Activated CD8-positive, alpha-beta T cell treated with anti-CD3 and anti-CD28 coated beads for 36 hours (primary cell): ENCODE measurements at regions not wholly inside any gene's neighbourhood (a gene's known extent, or its start where the extent isn't known, plus 50 kb on each side); places are given as distances from the start of the nearest gene placed in this dataset.

Experiments
- ATAC-seq: fragments of 200-7000 bp; cut with Tn5 transposase; one replicate; pipeline ENCODE4 v1.10.0; 2021; ENCODE audit warnings: mild to moderate bottlenecking, moderate library complexity
- CTCF ChIA-PET: fragments of 350-600 bp; sonication (Branson Sonifier 250); formaldehyde crosslinking; loops from one replicate; lab custom pipeline; 2021; ENCODE audit warnings: antibody characterized with exemption; lab: Charles Lee
- POLR2A ChIA-PET: fragments of 350-600 bp; sonication (Branson Sonifier 250); formaldehyde crosslinking; loops from one replicate; lab custom pipeline; 2021; ENCODE audit warnings: antibody characterized with exemption; lab: Charles Lee
- DNase-seq: peaks from one replicate; pipeline ENCODE4 v3.0.0-alpha.2; 2020
- H3K27ac Mint-ChIP-seq: one replicate; pipeline ENCODE4 v1.8.0; 2021; ENCODE audit warnings: mild to moderate bottlenecking, mixed read lengths
- H3K27me3 Mint-ChIP-seq: one replicate; pipeline ENCODE4 v1.8.0; 2021; ENCODE audit warnings: mixed read lengths
- H3K36me3 Mint-ChIP-seq: one replicate; pipeline ENCODE4 v1.8.0; 2021; ENCODE audit warnings: low read depth, mixed read lengths
- H3K4me1 Mint-ChIP-seq: one replicate; pipeline ENCODE4 v1.8.0; 2021; ENCODE audit warnings: low read depth, mixed read lengths
- H3K4me3 Mint-ChIP-seq: one replicate; pipeline ENCODE4 v1.8.0; 2021; ENCODE audit warnings: mild to moderate bottlenecking, moderate library complexity, mixed read lengths
- H3K9me3 Mint-ChIP-seq: one replicate; pipeline ENCODE4 v1.8.0; 2021; ENCODE audit warnings: mixed read lengths
- intact Hi-C: fragments of 100-400 bp; cut with micrococcal nuclease; formaldehyde crosslinking; loops from one replicate; pipeline ENCODE4 v1.10.0; 2022
- TF ChIP-seq, protein P1 (sequence below): fragments of 200-600 bp; IDR thresholded peaks from one replicate; pipeline ENCODE4 v1.8.0; 2022; ENCODE audit warnings: antibody characterized with exemption, mild to moderate bottlenecking

- H3K27ac Mint-ChIP-seq: no peak overlapping the region
- ATAC-seq: no peak
- ChIA-PET POLR2A (no interaction called here), CTCF (no interaction called here)
- H3K27me3 Mint-ChIP-seq: peaks cover 6% of the 10 kb centered on the region
- no peak for DNase-seq
- no peaks in the 10 kb centered on the region for H3K36me3 Mint-ChIP-seq
- no peaks in the 10 kb centered on the region for H3K4me1 Mint-ChIP-seq
- intact Hi-C loops: no loop called here
- no peaks in the 10 kb centered on the region for H3K9me3 Mint-ChIP-seq
- H3K4me3 Mint-ChIP-seq: no peak overlapping the region
- TF ChIP-seq, protein P1, sequence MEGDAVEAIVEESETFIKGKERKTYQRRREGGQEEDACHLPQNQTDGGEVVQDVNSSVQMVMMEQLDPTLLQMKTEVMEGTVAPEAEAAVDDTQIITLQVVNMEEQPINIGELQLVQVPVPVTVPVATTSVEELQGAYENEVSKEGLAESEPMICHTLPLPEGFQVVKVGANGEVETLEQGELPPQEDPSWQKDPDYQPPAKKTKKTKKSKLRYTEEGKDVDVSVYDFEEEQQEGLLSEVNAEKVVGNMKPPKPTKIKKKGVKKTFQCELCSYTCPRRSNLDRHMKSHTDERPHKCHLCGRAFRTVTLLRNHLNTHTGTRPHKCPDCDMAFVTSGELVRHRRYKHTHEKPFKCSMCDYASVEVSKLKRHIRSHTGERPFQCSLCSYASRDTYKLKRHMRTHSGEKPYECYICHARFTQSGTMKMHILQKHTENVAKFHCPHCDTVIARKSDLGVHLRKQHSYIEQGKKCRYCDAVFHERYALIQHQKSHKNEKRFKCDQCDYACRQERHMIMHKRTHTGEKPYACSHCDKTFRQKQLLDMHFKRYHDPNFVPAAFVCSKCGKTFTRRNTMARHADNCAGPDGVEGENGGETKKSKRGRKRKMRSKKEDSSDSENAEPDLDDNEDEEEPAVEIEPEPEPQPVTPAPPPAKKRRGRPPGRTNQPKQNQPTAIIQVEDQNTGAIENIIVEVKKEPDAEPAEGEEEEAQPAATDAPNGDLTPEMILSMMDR: no peak
These were observed 99.0 kb upstream of the GJB5 start for GRCh38 chr1:34655875-34656240.

- DNase-seq (no peak), ATAC-seq (no peak)
- POLR2A ChIA-PET: no interaction called here
- H3K4me3 Mint-ChIP-seq: no peak overlapping the region
- intact Hi-C loops: no loop called here
- CTCF ChIA-PET: no interaction called here
- no peak overlapping the region for H3K27ac Mint-ChIP-seq
- H3K27me3 Mint-ChIP-seq: peaks cover 6% of the 10 kb centered on the region
- no peaks in the 10 kb centered on the region for H3K4me1 Mint-ChIP-seq
- no peaks in the 10 kb centered on the region for H3K36me3 Mint-ChIP-seq
- H3K9me3 Mint-ChIP-seq: no peaks in the 10 kb centered on the region
- TF ChIP-seq, protein P1: no peak
These were observed 98.5 kb upstream of the GJB5 start for GRCh38 chr1:34656299-34656698.

DNA sequence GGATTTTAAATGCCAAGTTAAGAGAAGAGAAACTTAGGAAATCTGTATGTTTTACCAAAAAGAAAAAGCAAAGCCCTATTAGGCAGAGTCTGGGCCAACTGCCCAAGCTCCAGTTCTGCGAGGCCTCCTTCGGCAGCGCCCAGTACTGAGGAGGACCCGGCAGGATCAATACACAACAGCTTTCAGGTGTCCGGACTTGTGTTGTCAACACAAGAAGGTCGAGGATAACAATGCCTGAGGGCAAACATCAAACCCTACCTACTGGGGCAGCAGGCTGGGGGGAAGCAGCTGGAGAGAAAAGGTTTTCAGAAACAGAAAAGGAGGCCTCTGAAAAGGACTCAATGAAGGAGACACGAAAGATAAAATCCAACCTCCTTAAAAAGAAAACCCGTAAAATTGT, 98.1 kb upstream of the GJB5 start:
- no peak for DNase-seq
- Mint-ChIP-seq H3K4me3 (no peak overlapping the region), H3K36me3 (no peaks in the 10 kb centered on the region), H3K9me3 (no peaks in the 10 kb centered on the region), H3K4me1 (no peaks in the 10 kb centered on the region), H3K27ac (no peak overlapping the region), H3K27me3 (peaks cover 7% of the 10 kb centered on the region)
- intact Hi-C loops: no loop called here
- POLR2A ChIA-PET: no interaction called here
- CTCF ChIA-PET: no interaction called here
- ATAC-seq: no peak
- TF ChIP-seq, protein P1: no peak

- ATAC-seq: no peak
- no peaks in the 10 kb centered on the region for H3K4me1 Mint-ChIP-seq
- no peak overlapping the region for H3K27ac Mint-ChIP-seq
- no peaks in the 10 kb centered on the region for H3K36me3 Mint-ChIP-seq
- POLR2A ChIA-PET: no interaction called here
- CTCF ChIA-PET: no interaction called here
- no peak for DNase-seq
- no peak overlapping the region for H3K4me3 Mint-ChIP-seq
- intact Hi-C loops: no loop called here
- TF ChIP-seq, protein P1: no peak
- peaks cover 6% of the 10 kb centered on the region for H3K27me3 Mint-ChIP-seq
- H3K9me3 Mint-ChIP-seq: no peaks in the 10 kb centered on the region
These were observed 97.6 kb upstream of the GJB5 start for GRCh38 chr1:34657266-34657665.

- H3K9me3 Mint-ChIP-seq: no peaks in the 10 kb centered on the region
- intact Hi-C loops: no loop called here
- H3K36me3 Mint-ChIP-seq: no peaks in the 10 kb centered on the region
- no peak overlapping the region for H3K4me3 Mint-ChIP-seq
- no peaks in the 10 kb centered on the region for H3K4me1 Mint-ChIP-seq
- TF ChIP-seq, protein P1: no peak
- peaks cover 5% of the 10 kb centered on the region for H3K27me3 Mint-ChIP-seq
- DNase-seq: no peak
- H3K27ac Mint-ChIP-seq: no peak overlapping the region
- ChIA-PET CTCF (no interaction called here), POLR2A (no interaction called here)
- ATAC-seq: no peak
These were observed 97.0 kb upstream of the GJB5 start for GRCh38 chr1:34657849-34658248.
